ENCODE measurements at regions not wholly inside any gene's neighbourhood (a gene's known extent, or its start where the extent isn't known, plus 50 kb on each side); places are given as distances from the start of the nearest gene placed in this dataset.
"Not testable (repeated sequence)": the region's sequence is repeated elsewhere in the genome, so short reads cannot be mapped to it uniquely, and the experiment has no call there.

- FAIRE-seq (no peak), DNase-seq (ENCODE audit: insufficient read length) (no peak)
- TF ChIP-seq TAF1 (IDR thresholded peaks at IDR 0.05; ENCODE audit: borderline replicate concordance, low read depth, low read length) (no peak), POLR2AphosphoS5 (IDR thresholded peaks at IDR 0.05; ENCODE audit: low read depth, low read length) (no peak), POLR2A (IDR thresholded peaks at IDR 0.05; ENCODE audit: low read depth, low read length) (no peak)
Measured at GRCh38 chr4:97027728-97028410, 1115.4 kb downstream of the STPG2 start.

- no peak for TF ChIP-seq POLR2AphosphoS5 (IDR thresholded peaks at IDR 0.05; ENCODE audit: low read depth, low read length)
- no peak for TF ChIP-seq TAF1 (IDR thresholded peaks at IDR 0.05; ENCODE audit: borderline replicate concordance, low read depth, low read length)
- TF ChIP-seq POLR2A (IDR thresholded peaks at IDR 0.05; ENCODE audit: low read depth, low read length) = no peak
- FAIRE-seq (no peak), DNase-seq (ENCODE audit: insufficient read length) (no peak)
Measured at GRCh38 chr4:97028785-97029184, 1114.5 kb downstream of the STPG2 start.

GRCh38 chr4:97037411-97038145 lies 1105.7 kb downstream of the STPG2 start:
- not testable (repeated sequence) for DNase-seq (ENCODE audit: insufficient read length); FAIRE-seq

GRCh38 chr4:97038146-97038516 lies 1105.1 kb downstream of the STPG2 start:
- TF ChIP-seq POLR2A (IDR thresholded peaks at IDR 0.05; ENCODE audit: low read depth, low read length) = no peak
- no peak for TF ChIP-seq TAF1 (IDR thresholded peaks at IDR 0.05; ENCODE audit: borderline replicate concordance, low read depth, low read length)
- TF ChIP-seq POLR2AphosphoS5 (IDR thresholded peaks at IDR 0.05; ENCODE audit: low read depth, low read length) = no peak
- DNase-seq (ENCODE audit: insufficient read length) (no peak), FAIRE-seq (no peak)

- FAIRE-seq (no peak), DNase-seq (ENCODE audit: insufficient read length) (no peak)
- no peak for TF ChIP-seq POLR2AphosphoS5 (IDR thresholded peaks at IDR 0.05; ENCODE audit: low read depth, low read length)
- TF ChIP-seq TAF1 (IDR thresholded peaks at IDR 0.05; ENCODE audit: borderline replicate concordance, low read depth, low read length) = no peak
- no peak for TF ChIP-seq POLR2A (IDR thresholded peaks at IDR 0.05; ENCODE audit: low read depth, low read length)
Measured at GRCh38 chr4:97072666-97073065, 1070.6 kb downstream of the STPG2 start.

GRCh38 chr4:97073194-97073593 lies 1070.1 kb downstream of the STPG2 start:
- no peak for DNase-seq (ENCODE audit: insufficient read length)
- TF ChIP-seq TAF1 (IDR thresholded peaks at IDR 0.05; ENCODE audit: borderline replicate concordance, low read depth, low read length) = no peak
- TF ChIP-seq POLR2A (IDR thresholded peaks at IDR 0.05; ENCODE audit: low read depth, low read length) = no peak
- TF ChIP-seq POLR2AphosphoS5 (IDR thresholded peaks at IDR 0.05; ENCODE audit: low read depth, low read length) = no peak
- no peak for FAIRE-seq

- no peak for FAIRE-seq
- TF ChIP-seq TAF1 (IDR thresholded peaks at IDR 0.05; ENCODE audit: borderline replicate concordance, low read depth, low read length) (no peak), POLR2A (IDR thresholded peaks at IDR 0.05; ENCODE audit: low read depth, low read length) (no peak), POLR2AphosphoS5 (IDR thresholded peaks at IDR 0.05; ENCODE audit: low read depth, low read length) (no peak)
- DNase-seq (ENCODE audit: insufficient read length) = no peak
Measured at GRCh38 chr4:97074531-97074930, 1068.7 kb downstream of the STPG2 start.

- TF ChIP-seq POLR2A (IDR thresholded peaks at IDR 0.05; ENCODE audit: low read depth, low read length) (no peak), TAF1 (IDR thresholded peaks at IDR 0.05; ENCODE audit: borderline replicate concordance, low read depth, low read length) (no peak), POLR2AphosphoS5 (IDR thresholded peaks at IDR 0.05; ENCODE audit: low read depth, low read length) (no peak)
- DNase-seq (ENCODE audit: insufficient read length) (no peak), FAIRE-seq (no peak)
Measured at GRCh38 chr4:97081951-97082350, 1061.3 kb downstream of the STPG2 start.

- DNase-seq (ENCODE audit: insufficient read length); FAIRE-seq: not testable (repeated sequence)
Measured at GRCh38 chr4:97097036-97097435, 1046.2 kb downstream of the STPG2 start.

GRCh38 chr4:97101171-97101570 lies 1042.1 kb downstream of the STPG2 start:
- DNase-seq (ENCODE audit: insufficient read length); FAIRE-seq: not testable (repeated sequence)

GRCh38 chr4:97103252-97103651 lies 1040.0 kb downstream of the STPG2 start:
- TF ChIP-seq TAF1 (IDR thresholded peaks at IDR 0.05; ENCODE audit: borderline replicate concordance, low read depth, low read length) (no peak), POLR2AphosphoS5 (IDR thresholded peaks at IDR 0.05; ENCODE audit: low read depth, low read length) (no peak), POLR2A (IDR thresholded peaks at IDR 0.05; ENCODE audit: low read depth, low read length) (no peak)
- DNase-seq (ENCODE audit: insufficient read length) = no peak
- FAIRE-seq = no peak

- DNase-seq (ENCODE audit: insufficient read length) = no peak
- TF ChIP-seq POLR2AphosphoS5 (IDR thresholded peaks at IDR 0.05; ENCODE audit: low read depth, low read length) = no peak
- TF ChIP-seq POLR2A (IDR thresholded peaks at IDR 0.05; ENCODE audit: low read depth, low read length) = no peak
- TF ChIP-seq TAF1 (IDR thresholded peaks at IDR 0.05; ENCODE audit: borderline replicate concordance, low read depth, low read length) = no peak
- no peak for FAIRE-seq
Measured at GRCh38 chr4:97104006-97104405, 1039.3 kb downstream of the STPG2 start.

- TF ChIP-seq POLR2AphosphoS5 (IDR thresholded peaks at IDR 0.05; ENCODE audit: low read depth, low read length) (no peak), TAF1 (IDR thresholded peaks at IDR 0.05; ENCODE audit: borderline replicate concordance, low read depth, low read length) (no peak), POLR2A (IDR thresholded peaks at IDR 0.05; ENCODE audit: low read depth, low read length) (no peak)
- DNase-seq (ENCODE audit: insufficient read length) (no peak), FAIRE-seq (no peak)
Measured at GRCh38 chr4:97104666-97105065, 1038.6 kb downstream of the STPG2 start.
